Activated CD8-positive, alpha-beta memory T cell treated with anti-CD3 and anti-CD28 coated beads for 1 hour (primary cell): ENCODE measurements at regions not wholly inside any gene's neighbourhood (a gene's known extent, or its start where the extent isn't known, plus 50 kb on each side); places are given as distances from the start of the nearest gene placed in this dataset.

Experiments
- DNase-seq, 2 donors: peaks; one replicate each; pipeline ENCODE4 v3.0.0-alpha.2; 2020; ENCODE audit warnings: low read depth in 1 of 2; ENCODE audit errors: extremely low read depth in 1 of 2

GRCh38 chr5:166486348-166486747, 1805.1 kb upstream of the WWC1 start:
- no peak for DNase-seq

- DNase-seq: no peak
Observed at GRCh38 chr5:166488560-166488959, 1802.9 kb upstream of the WWC1 start.

- DNase-seq: no peak
Observed at GRCh38 chr5:166493040-166493439, 1798.4 kb upstream of the WWC1 start.

GRCh38 chr5:166493612-166494011, 1797.8 kb upstream of the WWC1 start:
- DNase-seq: no peak

- no peak for DNase-seq
Observed at GRCh38 chr5:166497496-166498104, 1793.8 kb upstream of the WWC1 start.

GRCh38 chr5:166499447-166500240, 1791.8 kb upstream of the WWC1 start:
- DNase-seq: no peak

- no peak for DNase-seq
Observed at GRCh38 chr5:166503506-166503905, 1787.9 kb upstream of the WWC1 start.

- DNase-seq: no peak
Observed at GRCh38 chr5:166505067-166505466, 1786.4 kb upstream of the WWC1 start.

GRCh38 chr5:166505544-166505943, 1785.9 kb upstream of the WWC1 start:
- DNase-seq: no peak

GRCh38 chr5:166507810-166508425, 1783.5 kb upstream of the WWC1 start:
- DNase-seq: no peak

- no peak for DNase-seq
Observed at GRCh38 chr5:166509085-166509484, 1782.4 kb upstream of the WWC1 start.

GRCh38 chr5:166517976-166518375, 1773.5 kb upstream of the WWC1 start:
- DNase-seq: no peak

- DNase-seq: no peak
Observed at GRCh38 chr5:166523206-166523605, 1768.2 kb upstream of the WWC1 start.

GRCh38 chr5:166529200-166529599, 1762.2 kb upstream of the WWC1 start:
- no peak for DNase-seq

GRCh38 chr5:166532456-166533220, 1758.8 kb upstream of the WWC1 start:
- no peak for DNase-seq

- DNase-seq: no peak
Observed at GRCh38 chr5:166535641-166536040, 1755.8 kb upstream of the WWC1 start.

- no peak for DNase-seq
Observed at GRCh38 chr5:166540156-166540555, 1751.3 kb upstream of the WWC1 start.

- DNase-seq: no peak
Observed at GRCh38 chr5:166551384-166551783, 1740.1 kb upstream of the WWC1 start.

- DNase-seq: no peak
Observed at GRCh38 chr5:166553778-166554177, 1737.7 kb upstream of the WWC1 start.

- no peak for DNase-seq
Observed at GRCh38 chr5:166561759-166562158, 1729.7 kb upstream of the WWC1 start.

GRCh38 chr5:166562246-166562645, 1729.2 kb upstream of the WWC1 start:
- no peak for DNase-seq
